Aorta (tissue), 5 donors: ENCODE measurements at regions not wholly inside any gene's neighbourhood (a gene's known extent, or its start where the extent isn't known, plus 50 kb on each side); places are given as distances from the start of the nearest gene placed in this dataset.

Source experiments
- ATAC-seq: fragments of 200-7000 bp; cut with Tn5 transposase; one replicate; pipeline ENCODE4 v1.9.1; 2022; ENCODE audit warnings: moderate library complexity; ENCODE audit not compliant: low FRiP score
- DNase-seq, 2 donors: peaks; one replicate each; pipeline ENCODE4 v3.0.0-alpha.2; 2020
- H3K27ac ChIP-seq, 2 donors: one replicate each; pipeline ENCODE4 v1.5.1; 2013; ENCODE audit warnings: low read length in 2 of 2, mild to moderate bottlenecking in 2 of 2, moderate library complexity in 2 of 2, control low read depth in 1 of 2, inconsistent platforms in 1 of 2, low read depth in 1 of 2
- H3K27me3 ChIP-seq, 2 donors: one replicate each; pipeline ENCODE4 v1.6.1; 2013; ENCODE audit warnings: control low read depth in 1 of 2, low read length in 1 of 2, mild to moderate bottlenecking in 1 of 2, moderate library complexity in 1 of 2; ENCODE audit not compliant: insufficient read depth in 2 of 2, control insufficient read depth in 1 of 2
- H3K36me3 ChIP-seq, 2 donors: one replicate each; pipeline ENCODE4 v1.6.1; 2013; ENCODE audit warnings: control low read depth in 1 of 2, low read length in 1 of 2, mild to moderate bottlenecking in 1 of 2; ENCODE audit not compliant: insufficient read depth in 2 of 2, control insufficient read depth in 1 of 2
- H3K4me1 ChIP-seq, 2 donors: one replicate each; pipeline ENCODE4 v1.6.1; 2013; ENCODE audit warnings: low read length in 2 of 2, control low read depth in 1 of 2, mild to moderate bottlenecking in 1 of 2, moderate library complexity in 1 of 2; ENCODE audit not compliant: insufficient read depth in 2 of 2, control insufficient read depth in 1 of 2
- H3K4me3 ChIP-seq, 2 donors: one replicate each; pipeline ENCODE4 v1.5.1; 2013; ENCODE audit warnings: low read length in 2 of 2, control low read depth in 1 of 2, mild to moderate bottlenecking in 1 of 2
- H3K9me3 ChIP-seq: one replicate; pipeline ENCODE4 v1.6.1; 2013; ENCODE audit warnings: mild to moderate bottlenecking, low read length; ENCODE audit not compliant: control insufficient read depth
- WGBS, 2 donors: extraction: QIAGEN DNeasy Blood & Tissue Kit; methylation state at CpG; one replicate each; pipeline ENCODE4 v1.1.7; 2013; 5-methylcytosine and 5-hydroxymethylcytosine counted together
- intact Hi-C, 2 donors: fragments of 100-400 bp; cut with DNase I; formaldehyde crosslinking; loops; one replicate each; pipeline versions ENCODE4 v1.14.2 to v1.15.0; 2022
- donor health status: healthy with polysubstance abuse.
- donor health status: Bipolar disorder and iron deficiency.
- donor health status: DM: no; HTN: no; CAD: no.
- donor health status: DM: no; HTN: no; CAD: no.
- donor health status: DM: yes; HTN: yes; CAD: no.

DNA sequence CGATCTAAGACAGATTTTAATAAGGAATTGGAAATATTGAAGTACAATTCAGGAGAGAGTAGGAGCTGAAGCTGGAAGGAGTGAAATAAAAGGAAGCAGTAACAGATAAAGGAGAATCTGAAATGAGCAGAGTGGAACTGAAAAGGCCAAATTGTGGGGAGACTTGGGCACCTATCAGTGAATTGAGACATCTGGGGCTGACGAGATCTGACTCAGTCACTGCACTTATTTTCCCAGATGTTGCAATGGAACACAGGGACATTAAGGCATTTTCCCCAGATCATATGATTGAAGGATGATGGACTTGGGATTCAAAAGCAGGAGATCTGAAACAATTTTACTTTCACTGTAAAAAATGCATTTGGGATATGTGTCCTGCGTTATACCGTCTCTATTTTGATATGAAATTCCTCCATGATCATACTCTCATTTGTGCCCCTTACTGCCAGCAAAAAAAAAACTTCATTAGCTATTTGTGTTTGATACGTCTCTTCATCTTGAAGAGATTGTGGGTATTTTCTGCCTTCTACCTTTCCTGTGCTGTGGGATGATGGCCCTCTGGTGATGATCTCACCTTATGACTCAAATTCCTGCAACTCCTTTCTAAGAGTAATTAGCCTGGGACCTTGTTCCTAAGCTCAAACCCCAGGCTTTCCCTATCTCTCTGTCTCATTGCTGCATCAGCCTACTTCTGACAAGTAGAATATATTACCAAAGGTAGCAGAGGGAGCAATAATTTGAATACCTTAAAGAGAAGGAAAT, 278.5 kb upstream of the MAN1A1 start:
- ATAC-seq, result no peak
- no peaks in the 10 kb centered on the region for H3K4me1 ChIP-seq
- no peaks in the 10 kb centered on the region for H3K36me3 ChIP-seq
- no peak overlapping the region for H3K27ac ChIP-seq
- 74 to 76% methylated on average over 5 of the region's 5 CpGs for WGBS, 2 donors
- intact Hi-C loops, result no loop called here
- DNase-seq, result no peak
- H3K9me3 ChIP-seq, result no peaks in the 10 kb centered on the region
- no peaks in the 10 kb centered on the region for H3K27me3 ChIP-seq
- no peak overlapping the region for H3K4me3 ChIP-seq

DNA sequence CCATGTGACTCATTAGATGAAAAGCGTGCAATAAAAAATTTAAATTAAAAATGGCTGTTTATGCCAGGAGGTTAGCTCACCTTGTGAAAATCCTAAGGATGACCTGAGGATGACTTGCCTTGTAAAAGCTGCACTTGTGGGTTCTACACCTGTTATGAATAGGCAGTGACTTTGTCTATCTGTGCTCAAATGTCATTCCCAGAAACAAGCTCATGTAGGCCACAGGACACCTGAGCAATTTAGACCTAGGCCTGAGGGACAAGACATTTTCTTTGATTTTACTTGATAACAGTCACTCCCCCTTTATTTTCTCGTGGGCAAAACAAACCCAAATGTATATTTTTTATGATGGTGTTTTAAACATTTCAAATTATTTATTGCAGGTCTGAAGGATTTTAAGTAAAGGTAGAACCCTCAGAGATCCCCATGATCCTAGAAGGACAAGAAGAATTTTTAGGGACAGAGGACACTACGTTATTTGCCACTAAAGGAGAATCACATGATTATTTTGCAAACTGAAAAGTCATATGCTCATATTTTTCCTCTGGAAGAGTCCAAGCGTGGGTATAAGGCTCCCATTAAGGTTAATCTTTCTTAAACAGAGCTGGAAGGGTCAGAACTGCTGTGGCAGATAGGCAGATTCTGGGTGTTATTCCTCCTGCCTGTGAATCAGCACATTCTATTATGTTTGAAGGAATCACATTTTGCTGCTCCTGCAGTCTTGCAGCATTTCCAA, 277.5 kb upstream of the MAN1A1 start:
- Histone ChIP-seq H3K27ac (no peak overlapping the region), H3K4me3 (no peak overlapping the region), H3K9me3 (no peaks in the 10 kb centered on the region), H3K36me3 (no peaks in the 10 kb centered on the region), H3K27me3 (no peaks in the 10 kb centered on the region), H3K4me1 (no peaks in the 10 kb centered on the region)
- intact Hi-C loops, result no loop called here
- 73% methylated on average over 4 of the region's 4 CpGs for WGBS, 2 donors
- ATAC-seq (no peak), DNase-seq (no peak)

DNA sequence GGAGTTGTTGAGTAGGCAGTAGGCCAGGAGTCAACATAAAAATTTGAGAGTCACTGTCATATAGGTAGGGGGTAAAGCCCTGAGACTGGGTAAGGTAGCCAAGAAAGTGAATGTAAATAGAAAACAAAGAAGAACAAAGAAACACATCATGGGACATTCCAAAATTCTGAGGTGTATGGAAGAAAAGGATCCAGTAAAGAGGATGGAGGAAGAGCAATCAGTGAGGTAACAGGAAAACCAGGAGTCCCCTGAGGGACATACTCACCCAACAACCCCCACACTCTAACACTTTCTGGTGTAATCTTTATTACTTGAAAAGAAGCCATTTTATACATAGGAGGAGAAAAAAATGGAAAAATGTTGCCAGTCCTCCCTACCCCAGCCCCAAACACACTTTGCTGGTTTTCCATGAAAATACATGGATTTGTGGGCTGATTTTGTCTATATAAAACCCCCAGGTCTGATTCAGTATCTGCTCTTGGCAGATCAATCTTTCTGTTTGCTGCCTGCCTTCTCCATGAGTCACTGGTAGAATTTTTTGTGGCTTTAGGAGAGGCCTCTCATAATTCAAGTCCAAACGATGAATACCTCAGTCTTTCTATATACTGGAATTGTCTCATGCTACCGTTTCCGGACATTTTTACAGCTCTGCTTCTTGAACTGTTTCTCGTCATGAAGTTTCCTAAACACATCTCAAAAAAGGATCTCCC, 271.4 kb upstream of the MAN1A1 start:
- intact Hi-C loops, result no loop called here
- H3K4me1 ChIP-seq, result no peaks in the 10 kb centered on the region
- ATAC-seq, result no peak
- no peak overlapping the region for H3K27ac ChIP-seq
- WGBS, 2 donors, result 60 to 69% methylated on average over 4 of the region's 4 CpGs
- H3K9me3 ChIP-seq, result no peaks in the 10 kb centered on the region
- no peaks in the 10 kb centered on the region for H3K36me3 ChIP-seq
- no peak overlapping the region for H3K4me3 ChIP-seq
- H3K27me3 ChIP-seq, result no peaks in the 10 kb centered on the region
- no peak for DNase-seq

DNA sequence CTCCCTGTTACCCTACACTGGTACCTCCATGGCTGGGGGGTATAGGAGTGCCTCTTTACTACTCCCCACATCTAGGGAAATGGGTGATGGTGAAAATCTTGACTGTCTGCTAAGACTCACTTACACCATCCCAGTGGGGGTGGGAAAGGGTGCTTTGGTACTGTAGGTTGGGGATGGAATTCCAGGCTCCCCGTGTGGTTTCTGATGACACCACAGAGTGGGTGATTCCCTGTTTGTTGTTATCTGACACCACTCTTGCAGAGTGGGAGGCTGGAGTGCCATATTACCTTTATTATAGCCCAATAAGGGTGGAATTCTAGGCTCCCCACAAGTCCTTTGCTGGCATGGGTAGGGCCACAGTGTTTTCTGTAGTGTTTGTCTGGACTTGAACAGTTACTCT, 264.6 kb upstream of the MAN1A1 start:
- Histone ChIP-seq H3K27ac (no peak overlapping the region), H3K36me3 (no peaks in the 10 kb centered on the region), H3K9me3 (no peaks in the 10 kb centered on the region), H3K4me1 (no peaks in the 10 kb centered on the region), H3K27me3 (no peaks in the 10 kb centered on the region), H3K4me3 (no peak overlapping the region)
- WGBS, 2 donors, result 17 to 23% methylated on average over 1 of the region's 1 CpG
- DNase-seq (no peak), ATAC-seq (no peak)
- intact Hi-C loops, result no loop called here

DNA sequence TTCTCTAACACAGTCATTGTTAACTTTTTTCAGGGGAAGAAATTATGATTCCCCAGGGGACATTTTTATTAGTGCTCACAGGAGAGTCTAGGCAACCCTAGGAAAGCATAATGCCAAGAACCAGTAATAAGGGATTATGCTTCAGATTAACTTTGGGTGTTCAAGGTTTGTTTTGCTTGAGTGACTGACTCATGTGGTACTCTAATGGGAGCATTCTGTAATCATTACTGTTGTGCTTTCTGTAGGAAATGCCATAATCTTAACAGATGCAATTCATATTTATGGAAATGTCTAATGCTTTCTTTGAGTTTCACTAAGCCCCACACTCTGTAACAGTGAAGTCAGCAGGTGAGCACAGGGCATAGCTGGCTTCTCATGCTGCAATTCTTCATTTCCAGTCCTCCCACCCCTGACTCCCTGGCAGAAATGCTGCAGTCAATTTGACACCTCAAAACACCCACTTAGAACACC, 263.4 kb upstream of the MAN1A1 start:
- intact Hi-C loops, result no loop called here
- no peaks in the 10 kb centered on the region for H3K4me1 ChIP-seq
- H3K36me3 ChIP-seq, result no peaks in the 10 kb centered on the region
- no peaks in the 10 kb centered on the region for H3K27me3 ChIP-seq
- no peak for DNase-seq
- no peak overlapping the region for H3K4me3 ChIP-seq
- H3K9me3 ChIP-seq, result no peaks in the 10 kb centered on the region
- no peak for ATAC-seq
- H3K27ac ChIP-seq, result no peak overlapping the region

DNA sequence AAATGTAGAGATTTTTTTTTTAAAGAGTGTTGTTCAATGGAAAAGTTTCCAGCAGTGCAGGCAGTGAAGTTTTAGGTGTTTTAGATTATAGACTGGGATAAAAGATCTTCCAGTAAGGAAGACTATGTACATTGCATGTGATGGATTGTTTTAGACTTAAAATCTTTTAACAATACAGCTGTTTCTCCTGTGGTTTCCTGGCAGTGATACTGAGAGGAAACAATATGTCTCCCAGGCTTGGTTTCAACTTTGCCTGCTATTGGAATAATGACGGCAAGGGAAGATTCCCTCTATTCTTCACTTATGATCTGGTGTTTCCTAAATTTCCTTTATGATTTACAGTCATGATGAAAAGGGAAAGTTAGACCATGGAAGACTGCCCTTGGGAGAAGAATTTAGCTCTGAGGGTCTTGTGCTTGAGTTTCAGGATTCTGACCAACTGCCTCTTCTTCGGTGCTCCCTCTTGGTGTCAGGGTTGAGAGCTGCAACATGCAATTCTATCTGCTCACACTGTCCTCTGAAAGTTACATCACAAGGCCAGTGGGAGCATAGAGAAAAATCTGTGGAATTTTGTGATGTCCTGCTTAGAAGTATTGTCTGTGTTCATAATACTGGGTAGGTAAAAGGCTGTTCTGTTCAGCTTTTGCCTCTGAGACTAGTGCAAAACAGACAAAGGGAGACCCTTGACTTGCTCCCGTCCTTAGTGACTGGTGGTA, 262.8 kb upstream of the MAN1A1 start:
- no peak overlapping the region for H3K27ac ChIP-seq
- ATAC-seq, result no peak
- no peaks in the 10 kb centered on the region for H3K4me1 ChIP-seq
- no peaks in the 10 kb centered on the region for H3K9me3 ChIP-seq
- H3K4me3 ChIP-seq, result no peak overlapping the region
- 54 to 58% methylated on average over 3 of the region's 3 CpGs for WGBS, 2 donors
- no peak for DNase-seq
- H3K36me3 ChIP-seq, result no peaks in the 10 kb centered on the region
- intact Hi-C loops, result no loop called here
- H3K27me3 ChIP-seq, result no peaks in the 10 kb centered on the region

DNA sequence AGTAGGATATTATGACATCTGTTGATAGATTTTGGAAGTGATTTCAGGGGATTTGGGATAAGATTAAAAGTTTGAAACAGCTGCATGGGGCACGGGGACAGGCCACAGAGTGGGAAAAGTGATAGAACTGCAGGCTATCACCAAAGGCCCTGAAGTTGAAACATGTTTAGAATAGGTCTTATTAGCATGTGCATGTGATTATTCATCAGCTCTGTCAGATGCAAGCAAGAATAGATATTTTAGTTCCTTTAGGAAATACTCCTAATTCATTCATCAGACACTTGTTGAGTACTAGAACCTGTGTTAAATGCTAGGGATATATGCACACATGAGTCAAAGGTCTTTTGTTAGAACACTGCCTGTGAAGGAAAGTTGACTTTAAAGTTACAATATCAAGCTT, 261.2 kb upstream of the MAN1A1 start:
- no peak for ATAC-seq
- Histone ChIP-seq H3K27ac (no peak overlapping the region), H3K36me3 (no peaks in the 10 kb centered on the region), H3K27me3 (no peaks in the 10 kb centered on the region), H3K4me3 (no peak overlapping the region), H3K9me3 (no peaks in the 10 kb centered on the region), H3K4me1 (no peaks in the 10 kb centered on the region)
- 74 to 82% methylated on average over 1 of the region's 1 CpG for WGBS, 2 donors
- intact Hi-C loops, result no loop called here
- no peak for DNase-seq

DNA sequence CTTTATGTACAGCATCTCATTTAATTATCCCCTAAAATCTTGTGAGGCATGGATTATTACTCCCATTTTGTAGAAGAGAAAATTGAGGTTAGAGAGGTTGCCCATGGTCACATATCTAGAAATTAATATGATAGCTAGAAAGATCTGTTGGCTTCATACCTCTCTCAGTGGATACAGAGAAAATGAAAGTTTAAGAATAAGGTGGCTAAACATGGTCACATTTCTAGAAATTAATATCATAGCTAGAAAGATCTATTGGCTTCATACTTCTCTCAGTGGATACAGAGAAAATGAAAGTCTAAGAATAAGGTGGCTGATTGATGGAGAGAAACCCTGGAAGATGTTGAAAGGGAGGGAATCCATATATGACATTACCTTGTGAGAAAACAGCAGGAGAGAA, 260.7 kb upstream of the MAN1A1 start:
- H3K9me3 ChIP-seq, result no peaks in the 10 kb centered on the region
- H3K4me3 ChIP-seq, result no peak overlapping the region
- DNase-seq, result no peak
- ATAC-seq, result no peak
- no peak overlapping the region for H3K27ac ChIP-seq
- no peaks in the 10 kb centered on the region for H3K4me1 ChIP-seq
- intact Hi-C loops, result no loop called here
- no peaks in the 10 kb centered on the region for H3K27me3 ChIP-seq
- H3K36me3 ChIP-seq, result no peaks in the 10 kb centered on the region
